HepG2 (cell line): ENCODE measurements at regions not wholly inside any gene's neighbourhood (a gene's known extent, or its start where the extent isn't known, plus 50 kb on each side); places are given as distances from the start of the nearest gene placed in this dataset.

ENCODE experiments used
- ATAC-seq: fragments of 200-7000 bp; cut with Tn5 transposase; 3 replicates; pipeline ENCODE4 v1.9.1; 2020; ENCODE audit warnings: mild to moderate bottlenecking, moderate library complexity
- BruUV-seq: library from RNA; stranded (reverse); fragments of 400-500 nt; replicated peaks from 2 replicates; lab custom pipeline; 2021; lab: Mats Ljungman, UMichigan
- CTCF ChIA-PET: fragments of 300-600 bp; formaldehyde crosslinking; extraction: SDS; loops from one replicate; lab custom pipeline; 2021; ENCODE audit warnings: low total read pairs, inconsistent platforms, low intra/inter-chr PET ratio; lab: Yijun Ruan, JAX
- POLR2A ChIA-PET: fragments of 350-600 bp; sonication (Branson Sonifier 250); formaldehyde crosslinking; loops from one replicate; lab custom pipeline; 2020; ENCODE audit warnings: antibody characterized with exemption, inconsistent platforms; lab: Yijun Ruan, JAX
- DNase-seq: peaks from one replicate; pipeline ENCODE4 v3.0.0-alpha.2; 2015; ENCODE audit warnings: low spot score
- FAIRE-seq: peaks from 3 replicates; lab custom pipeline; 2011; peaks lifted over from hg19 to GRCh38; lab: Jason Lieb, UNC
- H2AFZ ChIP-seq: one replicate; pipeline ENCODE4 v1.6.1; 2011; ENCODE audit warnings: low read length, inconsistent platforms
- H3K27ac ChIP-seq: fragments of 300-600 bp; 3 replicates; pipeline ENCODE4 v1.8.0; 2011; ENCODE audit warnings: mixed run types, mild to moderate bottlenecking, mixed read lengths, low read length, inconsistent platforms; ENCODE audit not compliant: insufficient read depth; ENCODE audit errors: extremely low read length
- H3K27me3 ChIP-seq, 2 experiments: fragments of 200-600 bp in 1 of 2; 2 replicates in 1 of 2; 3 replicates in 1 of 2; pipeline versions ENCODE4 v1.6.0 to v1.8.0; 2011; ENCODE audit warnings: low read length in 2 of 2, mild to moderate bottlenecking in 2 of 2, moderate library complexity in 2 of 2, inconsistent platforms in 1 of 2; ENCODE audit not compliant: insufficient read depth in 2 of 2, control insufficient read depth in 1 of 2
- H3K36me3 ChIP-seq, 2 experiments: fragments of 200-600 bp in 1 of 2; replicated peaks in 1 of 2; 2 replicates in 1 of 2; 3 replicates in 1 of 2; pipeline versions ENCODE4 v1.5.1 to v1.8.0; 2011; ENCODE audit warnings: low read length in 2 of 2, inconsistent platforms in 1 of 2; ENCODE audit not compliant: insufficient read depth in 2 of 2, control insufficient read depth in 1 of 2
- H3K4me1 ChIP-seq: 2 replicates; pipeline ENCODE4 v1.5.1; 2012; ENCODE audit warnings: low read length, inconsistent platforms; ENCODE audit not compliant: insufficient read depth
- H3K4me2 ChIP-seq: 2 replicates; pipeline ENCODE4 v1.6.0; 2011; ENCODE audit warnings: low read depth, low read length, inconsistent platforms
- H3K4me3 ChIP-seq, 3 experiments: fragments of 200-600 bp in 1 of 3; sonication (generic), shearing (Covaris generic) in 1 of 3; replicated peaks in 1 of 3; 2 replicates each; pipeline ENCODE4 v1.5.1; 2011 to 2016; ENCODE audit warnings: low read length in 3 of 3, inconsistent platforms in 2 of 3, low read depth in 2 of 3, mild to moderate bottlenecking in 2 of 3, control low read depth in 1 of 3, mixed read lengths in 1 of 3; ENCODE audit not compliant: insufficient read depth in 1 of 3
- H3K79me2 ChIP-seq: one replicate; pipeline ENCODE4 v1.6.1; 2011; ENCODE audit warnings: low read length, inconsistent platforms; ENCODE audit not compliant: insufficient read depth
- H3K9ac ChIP-seq: 2 replicates; pipeline ENCODE4 v1.6.0; 2011; ENCODE audit warnings: mild to moderate bottlenecking, low read depth, low read length, inconsistent platforms; ENCODE audit not compliant: insufficient read depth
- H3K9me3 ChIP-seq: 2 replicates; pipeline ENCODE4 v1.5.1; 2012; ENCODE audit warnings: mild to moderate bottlenecking, low read length
- H4K20me1 ChIP-seq: 2 replicates; pipeline ENCODE4 v1.6.0; 2011; ENCODE audit warnings: inconsistent platforms, mild to moderate bottlenecking, low read length, moderate library complexity; ENCODE audit not compliant: insufficient read depth
- ATF3 ChIP-seq: sonication (generic); formaldehyde crosslinking; IDR thresholded peaks from 2 replicates; pipeline ENCODE4 v1.4.0; 2020; ENCODE audit warnings: missing genetic modification reagents
- ESRRA ChIP-seq: sonication (generic); formaldehyde crosslinking; IDR thresholded peaks from 2 replicates; pipeline ENCODE4 v1.5.1; 2020; ENCODE audit warnings: mild to moderate bottlenecking, low read depth, missing genetic modification reagents
- HNRNPL ChIP-seq: fragments of 200-400 bp; formaldehyde crosslinking; IDR thresholded peaks from 2 replicates; pipeline ENCODE4 v1.6.1; 2017; ENCODE audit warnings: mild to moderate bottlenecking, low read depth, low read length
- MYC ChIP-seq: sonication (generic); formaldehyde crosslinking; IDR thresholded peaks from 2 replicates; pipeline ENCODE4 v1.9.0; 2021; ENCODE audit warnings: missing genetic modification reagents, borderline replicate concordance
- NFYC ChIP-seq: IDR thresholded peaks from 2 replicates; pipeline ENCODE4 v1.6.1; 2016; ENCODE audit warnings: missing genetic modification reagents, missing compliant biosample characterization
- SATB2 ChIP-seq: sonication (generic); formaldehyde crosslinking; IDR thresholded peaks from 2 replicates; pipeline ENCODE4 v1.5.0; 2020; ENCODE audit warnings: missing genetic modification reagents
- TFE3 ChIP-seq: IDR thresholded peaks from 2 replicates; pipeline ENCODE4 v1.6.1; 2016
- ZFP90 ChIP-seq: sonication (generic); formaldehyde crosslinking; IDR thresholded peaks from 2 replicates; pipeline ENCODE4 v1.8.0; 2022; ENCODE audit warnings: missing genetic modification reagents, mild to moderate bottlenecking, inconsistent platforms, borderline replicate concordance
- ZNF354B ChIP-seq: sonication (generic); formaldehyde crosslinking; IDR thresholded peaks from 2 replicates; pipeline ENCODE4 v1.8.0; 2022; ENCODE audit warnings: mild to moderate bottlenecking, missing genetic modification reagents
- ZNF460 ChIP-seq: sonication (generic); formaldehyde crosslinking; IDR thresholded peaks from 2 replicates; pipeline ENCODE4 v1.5.1; 2020; ENCODE audit warnings: missing genetic modification reagents, mild to moderate bottlenecking, borderline replicate concordance
- ZNF713 ChIP-seq: sonication (generic); formaldehyde crosslinking; IDR thresholded peaks from 2 replicates; pipeline ENCODE4 v1.4.0; 2020; ENCODE audit warnings: mild to moderate bottlenecking, missing genetic modification reagents
- WGBS: methylation state at CpG from one replicate; pipeline ENCODE4 v1.1.6; 2017; ENCODE audit warnings: low lambda C conversion rate; 5-methylcytosine and 5-hydroxymethylcytosine counted together
- in situ Hi-C: cut with HindIII; loops from 2 replicates; pipeline ENCODE4 v1.10.0; 2017; ENCODE audit warnings: low pct_unique_long_range_greater_than_20kb; ENCODE audit not compliant: extremely low pct_ligation_motif_present
- intact Hi-C: fragments of 100-400 bp; cut with micrococcal nuclease; formaldehyde crosslinking; loops from one replicate; pipeline ENCODE4 v1.10.0; 2022; ENCODE audit not compliant: unreplicated experiment

GRCh38 chr5:4984461-4984860 lies 155.7 kb upstream of the ADAMTS16 start:
- no peak overlapping the region for H3K27ac ChIP-seq
- no peaks in the 10 kb centered on the region for H4K20me1 ChIP-seq
- TF ChIP-seq TFE3: no peak
- TF ChIP-seq MYC: no peak
- TF ChIP-seq ZNF354B (CRISPR knock-in tag): no peak
- no peak for TF ChIP-seq HNRNPL
- TF ChIP-seq ESRRA (CRISPR knock-in tag): no peak
- intact Hi-C loops (no loop called here), in situ Hi-C loops (no loop called here)
- DNase-seq (no peak), FAIRE-seq (no peak), ATAC-seq (no peak)
- no peaks in the 10 kb centered on the region for H3K9me3 ChIP-seq
- CTCF ChIA-PET: no interaction called here
- no peaks in the 10 kb centered on the region for H3K79me2 ChIP-seq
- no peak overlapping the region for H3K9ac ChIP-seq
- no peaks in the 10 kb centered on the region for H3K27me3 ChIP-seq
- POLR2A ChIA-PET: no interaction called here
- H3K36me3 ChIP-seq: no peaks in the 10 kb centered on the region
- H3K4me2 ChIP-seq: no peak overlapping the region
- 0% methylated on average over 1 of the region's 1 CpG for WGBS
- no peak overlapping the region for H3K4me3 ChIP-seq
- H3K4me1 ChIP-seq: no peaks in the 10 kb centered on the region
- BruUV-seq: no TSS peak
- no peak overlapping the region for H2AFZ ChIP-seq

- TF ChIP-seq SATB2 (CRISPR knock-in tag): no peak
- no peak for TF ChIP-seq ATF3 (CRISPR knock-in tag)
- no peak for TF ChIP-seq ZNF713 (CRISPR knock-in tag)
- no peak for TF ChIP-seq ZFP90 (CRISPR knock-in tag)
- no peak for TF ChIP-seq NFYC
- no peak for TF ChIP-seq ZNF460 (CRISPR knock-in tag)
- no peak for DNase-seq
- no peak for FAIRE-seq
- no peak for ATAC-seq
- Histone ChIP-seq H4K20me1 (no peaks in the 10 kb centered on the region), H3K27me3 (no peaks in the 10 kb centered on the region), H3K4me1 (no peaks in the 10 kb centered on the region), H3K9me3 (no peaks in the 10 kb centered on the region), H3K4me2 (no peak overlapping the region), H2AFZ (no peak overlapping the region), H3K9ac (no peak overlapping the region), H3K27ac (no peak overlapping the region), H3K4me3 (no peak overlapping the region), H3K36me3 (no peaks in the 10 kb centered on the region), H3K79me2 (no peaks in the 10 kb centered on the region)
- no TSS peak for BruUV-seq
- WGBS: 75% methylated on average over 4 of the region's 4 CpGs
- ChIA-PET CTCF (no interaction called here), POLR2A (no interaction called here)
- intact Hi-C loops (no loop called here), in situ Hi-C loops (no loop called here)
These were observed 152.7 kb upstream of the ADAMTS16 start for GRCh38 chr5:4987431-4987830.
